HEK293 (cell line): ENCODE measurements at regions not wholly inside any gene's neighbourhood (a gene's known extent, or its start where the extent isn't known, plus 50 kb on each side); places are given as distances from the start of the nearest gene placed in this dataset.

Experiments
- CTCF ChIA-PET: fragments of 350-600 bp; formaldehyde crosslinking; extraction: SDS; loops from one replicate; lab custom pipeline; 2021; ENCODE audit warnings: antibody characterized with exemption; lab: Yijun Ruan, JAX
- POLR2A ChIA-PET: fragments of 300-600 bp; formaldehyde crosslinking; extraction: SDS; loops from one replicate; lab custom pipeline; 2020; ENCODE audit warnings: antibody characterized with exemption, inconsistent platforms; lab: Yijun Ruan, JAX
- H3K27ac ChIP-seq: fragments of 200-500 bp; sonication (Bioruptor generic); 2 replicates; pipeline ENCODE4 v1.5.1; 2014; ENCODE audit warnings: low read depth, low read length, control low read depth, inconsistent platforms; ENCODE audit errors: extremely low read depth
- H3K36me3 ChIP-seq, 2 experiments: fragments of 200-500 bp in 1 of 2; sonication (Bioruptor generic) in 1 of 2; 1 replicate in 1 of 2; 2 replicates in 1 of 2; pipeline ENCODE4 v1.5.1; 2014 to 2017; ENCODE audit warnings: inconsistent platforms in 2 of 2, low read length in 2 of 2; ENCODE audit not compliant: control insufficient read depth in 2 of 2, insufficient read depth in 1 of 2
- H3K4me1 ChIP-seq: fragments of 200-500 bp; sonication (Bioruptor generic); 2 replicates; pipeline ENCODE4 v1.5.1; 2014; ENCODE audit warnings: mild to moderate bottlenecking, low read length, inconsistent platforms; ENCODE audit not compliant: control insufficient read depth, insufficient read depth
- H3K4me3 ChIP-seq: 2 replicates; pipeline ENCODE4 v1.5.1; 2011; ENCODE audit warnings: low read depth, mild to moderate bottlenecking, control low read depth, low read length, moderate library complexity
- H3K9me3 ChIP-seq: fragments of 200-500 bp; sonication (Bioruptor generic); 2 replicates; pipeline ENCODE4 v1.5.1; 2014; ENCODE audit warnings: low read depth, low read length, inconsistent platforms; ENCODE audit not compliant: control insufficient read depth, insufficient read depth
- GFI1B ChIP-seq: fragments of 450-650 bp; formaldehyde crosslinking; IDR thresholded peaks from 2 replicates; pipeline ENCODE4 v1.5.1; 2016; ENCODE audit warnings: missing biosample characterization, missing genetic modification characterization
- HOXA7 ChIP-seq: sonication (generic); formaldehyde crosslinking; IDR thresholded peaks from 2 replicates; pipeline ENCODE4 v1.8.1; 2022; ENCODE audit warnings: missing genetic modification reagents, borderline replicate concordance
- KLF16 ChIP-seq: fragments of 450-650 bp; formaldehyde crosslinking; IDR thresholded peaks from 2 replicates; pipeline ENCODE4 v1.5.1; 2017; ENCODE audit warnings: missing biosample characterization, missing genetic modification characterization
- KLF9 ChIP-seq: fragments of 450-650 bp; formaldehyde crosslinking; IDR thresholded peaks from 2 replicates; pipeline ENCODE4 v1.5.1; 2016; ENCODE audit warnings: missing biosample characterization, missing genetic modification characterization, low read depth
- MZF1 ChIP-seq: fragments of 450-650 bp; formaldehyde crosslinking; IDR thresholded peaks from 2 replicates; pipeline ENCODE4 v1.5.1; 2017; ENCODE audit warnings: missing biosample characterization, missing genetic modification characterization, borderline replicate concordance
- ZBTB1 ChIP-seq: fragments of 450-650 bp; formaldehyde crosslinking; IDR thresholded peaks from 2 replicates; pipeline ENCODE4 v1.5.1; 2016; ENCODE audit warnings: missing biosample characterization, missing genetic modification characterization
- ZFHX2 ChIP-seq: fragments of 450-650 bp; formaldehyde crosslinking; conservative IDR thresholded peaks from 2 replicates; pipeline ENCODE4 v1.5.1; 2016; ENCODE audit warnings: missing biosample characterization, missing genetic modification characterization
- ZFP3 ChIP-seq: fragments of 450-650 bp; formaldehyde crosslinking; IDR thresholded peaks from 2 replicates; pipeline ENCODE4 v1.5.1; 2016; ENCODE audit warnings: low read depth, missing biosample characterization, missing genetic modification characterization
- ZFP37 ChIP-seq: fragments of 450-650 bp; formaldehyde crosslinking; IDR thresholded peaks from 2 replicates; pipeline ENCODE4 v1.5.1; 2016; ENCODE audit warnings: missing biosample characterization, missing genetic modification characterization
- ZNF132 ChIP-seq: fragments of 450-650 bp; formaldehyde crosslinking; IDR thresholded peaks from 2 replicates; pipeline ENCODE4 v1.5.1; 2017; ENCODE audit warnings: missing biosample characterization, missing genetic modification characterization, borderline replicate concordance
- ZNF133 ChIP-seq: fragments of 450-650 bp; formaldehyde crosslinking; IDR thresholded peaks from 2 replicates; pipeline ENCODE4 v1.5.1; 2016; ENCODE audit warnings: missing biosample characterization, missing genetic modification characterization
- ZNF214 ChIP-seq: fragments of 450-650 bp; formaldehyde crosslinking; IDR thresholded peaks from 2 replicates; pipeline ENCODE4 v1.5.1; 2017; ENCODE audit warnings: missing biosample characterization, mild to moderate bottlenecking, missing genetic modification characterization, borderline replicate concordance
- ZNF223 ChIP-seq: fragments of 450-650 bp; formaldehyde crosslinking; IDR thresholded peaks from 2 replicates; pipeline ENCODE4 v1.5.1; 2016; ENCODE audit warnings: missing biosample characterization, missing genetic modification characterization
- ZNF510 ChIP-seq: fragments of 450-650 bp; formaldehyde crosslinking; IDR thresholded peaks from 2 replicates; pipeline ENCODE4 v1.5.1; 2018; ENCODE audit warnings: mild to moderate bottlenecking, missing genetic modification characterization, missing biosample characterization; ENCODE audit not compliant: insufficient replicate concordance
- ZNF629 ChIP-seq: fragments of 450-650 bp; formaldehyde crosslinking; IDR thresholded peaks from 2 replicates; pipeline ENCODE4 v1.5.1; 2017; ENCODE audit warnings: missing biosample characterization, missing genetic modification characterization
- ZNF664 ChIP-seq: fragments of 450-650 bp; formaldehyde crosslinking; IDR thresholded peaks from 2 replicates; pipeline ENCODE4 v1.5.1; 2016; ENCODE audit warnings: missing biosample characterization, missing genetic modification characterization
- ZNF777 ChIP-seq: fragments of 450-650 bp; formaldehyde crosslinking; IDR thresholded peaks from 2 replicates; pipeline ENCODE4 v1.5.1; 2017; ENCODE audit warnings: missing biosample characterization, missing genetic modification characterization, borderline replicate concordance
- ZSCAN16 ChIP-seq: fragments of 450-650 bp; formaldehyde crosslinking; IDR thresholded peaks from 2 replicates; pipeline ENCODE4 v1.5.1; 2016; ENCODE audit warnings: missing biosample characterization, missing genetic modification characterization
- ZSCAN23 ChIP-seq: fragments of 450-650 bp; formaldehyde crosslinking; IDR thresholded peaks from 2 replicates; pipeline ENCODE4 v1.5.1; 2016; ENCODE audit warnings: missing biosample characterization, missing genetic modification characterization
- ZSCAN30 ChIP-seq: fragments of 450-650 bp; IDR thresholded peaks from 2 replicates; pipeline ENCODE4 v1.5.1; 2018; ENCODE audit warnings: missing biosample characterization, mild to moderate bottlenecking, missing genetic modification characterization, moderate library complexity
- TF ChIP-seq, protein P1 (sequence below): fragments of 450-650 bp; formaldehyde crosslinking; IDR thresholded peaks from 2 replicates; pipeline ENCODE4 v1.5.1; 2016; ENCODE audit warnings: missing biosample characterization, missing genetic modification characterization, borderline replicate concordance
- TF ChIP-seq, protein P2 (sequence below): fragments of 450-650 bp; formaldehyde crosslinking; IDR thresholded peaks from 2 replicates; pipeline ENCODE4 v1.5.1; 2016; ENCODE audit warnings: missing biosample characterization, missing genetic modification characterization
- TF ChIP-seq, protein P3 (sequence below): fragments of 450-650 bp; formaldehyde crosslinking; IDR thresholded peaks from 2 replicates; pipeline ENCODE4 v1.5.1; 2016; ENCODE audit warnings: missing biosample characterization, missing genetic modification characterization
- TF ChIP-seq, protein P4 (sequence below): fragments of 450-650 bp; formaldehyde crosslinking; IDR thresholded peaks from 2 replicates; pipeline ENCODE4 v1.5.1; 2017; ENCODE audit warnings: missing biosample characterization, mild to moderate bottlenecking, missing genetic modification characterization, moderate library complexity
- TF ChIP-seq, protein P5 (sequence below): fragments of 450-650 bp; formaldehyde crosslinking; IDR thresholded peaks from 2 replicates; pipeline ENCODE4 v1.5.1; 2016; ENCODE audit warnings: missing biosample characterization, missing genetic modification characterization, low read depth

DNA sequence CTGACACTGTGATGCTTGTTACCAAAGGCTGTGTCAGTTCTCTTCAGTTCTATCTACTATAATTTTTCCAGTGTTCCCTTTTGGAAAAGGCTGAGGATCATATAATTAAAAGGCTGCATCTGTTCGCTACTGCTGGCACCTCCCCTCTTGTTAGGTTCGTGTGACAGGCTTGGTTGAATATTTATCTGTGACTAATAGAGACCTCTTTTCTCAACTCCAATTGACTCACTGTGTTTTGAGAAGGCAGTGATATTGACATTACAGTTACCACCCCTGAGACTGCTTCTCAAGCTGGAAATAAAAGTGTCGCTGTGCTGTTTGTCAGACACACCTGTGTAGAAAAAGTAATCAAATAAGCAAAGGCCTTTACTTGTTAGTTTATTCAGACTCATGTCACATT is 205.5 kb upstream of the KCNH7 start:
- POLR2A ChIA-PET, result no interaction called here
- Histone ChIP-seq H3K36me3 (no peaks in the 10 kb centered on the region), H3K9me3 (no peaks in the 10 kb centered on the region), H3K4me3 (no peak overlapping the region), H3K4me1 (no peaks in the 10 kb centered on the region), H3K27ac (no peak overlapping the region)
- TF ChIP-seq, protein P1, sequence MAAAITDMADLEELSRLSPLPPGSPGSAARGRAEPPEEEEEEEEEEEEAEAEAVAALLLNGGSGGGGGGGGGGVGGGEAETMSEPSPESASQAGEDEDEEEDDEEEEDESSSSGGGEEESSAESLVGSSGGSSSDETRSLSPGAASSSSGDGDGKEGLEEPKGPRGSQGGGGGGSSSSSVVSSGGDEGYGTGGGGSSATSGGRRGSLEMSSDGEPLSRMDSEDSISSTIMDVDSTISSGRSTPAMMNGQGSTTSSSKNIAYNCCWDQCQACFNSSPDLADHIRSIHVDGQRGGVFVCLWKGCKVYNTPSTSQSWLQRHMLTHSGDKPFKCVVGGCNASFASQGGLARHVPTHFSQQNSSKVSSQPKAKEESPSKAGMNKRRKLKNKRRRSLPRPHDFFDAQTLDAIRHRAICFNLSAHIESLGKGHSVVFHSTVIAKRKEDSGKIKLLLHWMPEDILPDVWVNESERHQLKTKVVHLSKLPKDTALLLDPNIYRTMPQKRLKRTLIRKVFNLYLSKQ (tag by site-specific recombination), result no peak
- TF ChIP-seq GFI1B (tag by site-specific recombination) (no peak), KLF16 (tag by site-specific recombination) (no peak), ZFP37 (tag by site-specific recombination) (no peak), ZNF664 (tag by site-specific recombination) (no peak), ZSCAN16 (tag by site-specific recombination) (no peak), ZFP3 (tag by site-specific recombination) (no peak), ZNF777 (tag by site-specific recombination) (no peak), ZSCAN23 (no peak), ZBTB1 (tag by site-specific recombination) (no peak), HOXA7 (CRISPR knock-in tag) (no peak), ZSCAN30 (tag by site-specific recombination) (no peak), KLF9 (tag by site-specific recombination) (no peak)
- TF ChIP-seq, protein P2, sequence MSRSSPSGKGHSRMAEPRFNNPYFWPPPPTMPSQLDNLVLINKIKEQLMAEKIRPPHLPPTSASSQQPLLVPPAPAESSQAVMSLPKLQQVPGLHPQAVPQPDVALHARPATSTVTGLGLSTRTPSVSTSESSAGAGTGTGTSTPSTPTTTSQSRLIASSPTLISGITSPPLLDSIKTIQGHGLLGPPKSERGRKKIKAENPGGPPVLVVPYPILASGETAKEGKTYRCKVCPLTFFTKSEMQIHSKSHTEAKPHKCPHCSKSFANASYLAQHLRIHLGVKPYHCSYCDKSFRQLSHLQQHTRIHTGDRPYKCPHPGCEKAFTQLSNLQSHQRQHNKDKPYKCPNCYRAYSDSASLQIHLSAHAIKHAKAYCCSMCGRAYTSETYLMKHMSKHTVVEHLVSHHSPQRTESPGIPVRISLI, result no peak
- TF ChIP-seq, protein P3, sequence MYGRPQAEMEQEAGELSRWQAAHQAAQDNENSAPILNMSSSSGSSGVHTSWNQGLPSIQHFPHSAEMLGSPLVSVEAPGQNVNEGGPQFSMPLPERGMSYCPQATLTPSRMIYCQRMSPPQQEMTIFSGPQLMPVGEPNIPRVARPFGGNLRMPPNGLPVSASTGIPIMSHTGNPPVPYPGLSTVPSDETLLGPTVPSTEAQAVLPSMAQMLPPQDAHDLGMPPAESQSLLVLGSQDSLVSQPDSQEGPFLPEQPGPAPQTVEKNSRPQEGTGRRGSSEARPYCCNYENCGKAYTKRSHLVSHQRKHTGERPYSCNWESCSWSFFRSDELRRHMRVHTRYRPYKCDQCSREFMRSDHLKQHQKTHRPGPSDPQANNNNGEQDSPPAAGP (tag by site-specific recombination), result no peak
- CTCF ChIA-PET, result no interaction called here

DNA sequence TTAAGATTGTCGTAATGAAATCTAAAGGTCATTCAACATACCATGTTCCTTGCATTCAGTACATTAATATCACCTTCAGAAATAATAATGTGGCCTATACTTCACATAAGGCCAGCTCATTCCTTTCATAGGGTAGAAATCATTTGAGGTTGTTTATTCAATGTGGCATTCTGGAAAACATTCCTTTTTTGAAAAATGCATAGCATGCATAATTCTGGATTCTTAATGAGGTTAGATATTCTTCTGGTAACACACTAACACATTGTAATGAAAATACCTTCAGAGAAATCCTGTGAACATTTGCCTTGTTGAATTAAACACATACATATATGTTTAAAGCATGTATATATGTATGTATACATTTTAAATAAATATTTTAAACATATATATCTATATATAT is 204.6 kb upstream of the KCNH7 start:
- H3K4me3 ChIP-seq, result no peak overlapping the region
- no peaks in the 10 kb centered on the region for H3K9me3 ChIP-seq
- no peaks in the 10 kb centered on the region for H3K4me1 ChIP-seq
- no peak overlapping the region for H3K27ac ChIP-seq
- ChIA-PET POLR2A (no interaction called here), CTCF (no interaction called here)
- no peaks in the 10 kb centered on the region for H3K36me3 ChIP-seq
- TF ChIP-seq ZNF223 (tag by site-specific recombination) (no peak), ZNF510 (no peak), ZNF629 (tag by site-specific recombination) (no peak), ZNF214 (tag by site-specific recombination) (no peak), ZFHX2 (no peak), ZNF132 (tag by site-specific recombination) (no peak), ZNF133 (tag by site-specific recombination) (no peak), MZF1 (no peak)
- TF ChIP-seq, protein P4, sequence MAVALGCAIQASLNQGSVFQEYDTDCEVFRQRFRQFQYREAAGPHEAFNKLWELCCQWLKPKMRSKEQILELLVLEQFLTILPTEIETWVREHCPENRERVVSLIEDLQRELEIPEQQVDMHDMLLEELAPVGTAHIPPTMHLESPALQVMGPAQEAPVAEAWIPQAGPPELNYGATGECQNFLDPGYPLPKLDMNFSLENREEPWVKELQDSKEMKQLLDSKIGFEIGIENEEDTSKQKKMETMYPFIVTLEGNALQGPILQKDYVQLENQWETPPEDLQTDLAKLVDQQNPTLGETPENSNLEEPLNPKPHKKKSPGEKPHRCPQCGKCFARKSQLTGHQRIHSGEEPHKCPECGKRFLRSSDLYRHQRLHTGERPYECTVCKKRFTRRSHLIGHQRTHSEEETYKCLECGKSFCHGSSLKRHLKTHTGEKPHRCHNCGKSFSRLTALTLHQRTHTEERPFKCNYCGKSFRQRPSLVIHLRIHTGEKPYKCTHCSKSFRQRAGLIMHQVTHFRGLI, result no peak
- TF ChIP-seq, protein P5, sequence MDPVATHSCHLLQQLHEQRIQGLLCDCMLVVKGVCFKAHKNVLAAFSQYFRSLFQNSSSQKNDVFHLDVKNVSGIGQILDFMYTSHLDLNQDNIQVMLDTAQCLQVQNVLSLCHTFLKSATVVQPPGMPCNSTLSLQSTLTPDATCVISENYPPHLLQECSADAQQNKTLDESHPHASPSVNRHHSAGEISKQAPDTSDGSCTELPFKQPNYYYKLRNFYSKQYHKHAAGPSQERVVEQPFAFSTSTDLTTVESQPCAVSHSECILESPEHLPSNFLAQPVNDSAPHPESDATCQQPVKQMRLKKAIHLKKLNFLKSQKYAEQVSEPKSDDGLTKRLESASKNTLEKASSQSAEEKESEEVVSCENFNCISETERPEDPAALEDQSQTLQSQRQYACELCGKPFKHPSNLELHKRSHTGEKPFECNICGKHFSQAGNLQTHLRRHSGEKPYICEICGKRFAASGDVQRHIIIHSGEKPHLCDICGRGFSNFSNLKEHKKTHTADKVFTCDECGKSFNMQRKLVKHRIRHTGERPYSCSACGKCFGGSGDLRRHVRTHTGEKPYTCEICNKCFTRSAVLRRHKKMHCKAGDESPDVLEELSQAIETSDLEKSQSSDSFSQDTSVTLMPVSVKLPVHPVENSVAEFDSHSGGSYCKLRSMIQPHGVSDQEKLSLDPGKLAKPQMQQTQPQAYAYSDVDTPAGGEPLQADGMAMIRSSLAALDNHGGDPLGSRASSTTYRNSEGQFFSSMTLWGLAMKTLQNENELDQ (tag by site-specific recombination), result no peak
